ENCODE measurements at regions not wholly inside any gene's neighbourhood (a gene's known extent, or its start where the extent isn't known, plus 50 kb on each side); places are given as distances from the start of the nearest gene placed in this dataset.

DNA sequence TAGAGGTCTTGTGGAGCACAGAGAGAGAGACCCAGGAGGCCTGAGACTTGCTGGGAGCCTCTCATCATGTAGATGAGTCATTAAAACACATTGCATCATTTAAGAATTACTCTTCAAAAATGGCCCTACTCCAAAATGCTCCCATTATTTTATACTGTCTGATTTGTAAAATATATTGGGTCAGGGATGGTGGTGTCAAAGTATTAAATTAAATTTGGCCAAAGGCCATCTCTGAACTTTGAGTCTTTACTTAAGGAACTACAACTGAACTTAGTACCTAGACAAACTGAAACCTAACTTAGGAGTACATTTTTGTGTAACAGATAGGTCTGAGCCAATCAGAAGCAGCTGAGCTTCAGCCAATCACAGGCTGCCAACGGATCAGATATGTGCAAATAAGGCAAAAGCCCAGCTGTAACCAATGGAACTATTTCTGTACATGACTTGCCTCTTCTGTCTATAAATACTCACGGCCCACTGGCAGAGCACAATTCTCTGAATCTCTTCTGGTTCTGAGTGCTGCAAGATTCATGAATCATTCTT is 657.2 kb downstream of the TLE1 start:
- TF ChIP-seq, protein P1, sequence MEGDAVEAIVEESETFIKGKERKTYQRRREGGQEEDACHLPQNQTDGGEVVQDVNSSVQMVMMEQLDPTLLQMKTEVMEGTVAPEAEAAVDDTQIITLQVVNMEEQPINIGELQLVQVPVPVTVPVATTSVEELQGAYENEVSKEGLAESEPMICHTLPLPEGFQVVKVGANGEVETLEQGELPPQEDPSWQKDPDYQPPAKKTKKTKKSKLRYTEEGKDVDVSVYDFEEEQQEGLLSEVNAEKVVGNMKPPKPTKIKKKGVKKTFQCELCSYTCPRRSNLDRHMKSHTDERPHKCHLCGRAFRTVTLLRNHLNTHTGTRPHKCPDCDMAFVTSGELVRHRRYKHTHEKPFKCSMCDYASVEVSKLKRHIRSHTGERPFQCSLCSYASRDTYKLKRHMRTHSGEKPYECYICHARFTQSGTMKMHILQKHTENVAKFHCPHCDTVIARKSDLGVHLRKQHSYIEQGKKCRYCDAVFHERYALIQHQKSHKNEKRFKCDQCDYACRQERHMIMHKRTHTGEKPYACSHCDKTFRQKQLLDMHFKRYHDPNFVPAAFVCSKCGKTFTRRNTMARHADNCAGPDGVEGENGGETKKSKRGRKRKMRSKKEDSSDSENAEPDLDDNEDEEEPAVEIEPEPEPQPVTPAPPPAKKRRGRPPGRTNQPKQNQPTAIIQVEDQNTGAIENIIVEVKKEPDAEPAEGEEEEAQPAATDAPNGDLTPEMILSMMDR (IDR thresholded peaks at IDR 0.05) = no peak
- TF ChIP-seq POLR2AphosphoS5 (IDR thresholded peaks at IDR 0.05) = no peak
